C4-2B (cell line): ENCODE measurements at regions not wholly inside any gene's neighbourhood (a gene's known extent, or its start where the extent isn't known, plus 50 kb on each side); places are given as distances from the start of the nearest gene placed in this dataset.

Source experiments
- H3K27ac ChIP-seq: fragments of 450-650 bp; 2 replicates; pipeline ENCODE4 v1.5.1; 2017
- CTCF ChIP-seq: fragments of 450-650 bp; conservative IDR thresholded peaks from 2 replicates; pipeline ENCODE4 v1.5.1; 2017; ENCODE audit warnings: mild to moderate bottlenecking
- ZFX ChIP-seq: fragments of 450-650 bp; IDR thresholded peaks from 2 replicates; pipeline ENCODE4 v1.6.1; 2017

- H3K27ac ChIP-seq: no peak overlapping the region
These were observed 464.6 kb downstream of the PCNX1 start for GRCh38 chr14:71371711-71372396.

GRCh38 chr14:71372411-71372838 is 465.2 kb downstream of the PCNX1 start:
- no peak for TF ChIP-seq ZFX
- TF ChIP-seq CTCF: no peak
- no peak overlapping the region for H3K27ac ChIP-seq

More at GRCh38 chr14:71371711-71372396, 464.6 kb downstream of the PCNX1 start:
- no peak for TF ChIP-seq ZFX
- TF ChIP-seq CTCF: no peak

GRCh38 chr14:71373773-71374172 is 466.5 kb downstream of the PCNX1 start:
- H3K27ac ChIP-seq: no peak overlapping the region
- no peak for TF ChIP-seq ZFX
- no peak for TF ChIP-seq CTCF

- H3K27ac ChIP-seq: no peak overlapping the region
- TF ChIP-seq CTCF (no peak), ZFX (no peak)
These were observed 467.7 kb downstream of the PCNX1 start for GRCh38 chr14:71374989-71375388.

GRCh38 chr14:71377099-71377498 is 469.8 kb downstream of the PCNX1 start:
- TF ChIP-seq ZFX (no peak), CTCF (no peak)
- H3K27ac ChIP-seq: no peak overlapping the region

- no peak for TF ChIP-seq CTCF
- no peak for TF ChIP-seq ZFX
- no peak overlapping the region for H3K27ac ChIP-seq
These were observed 473.0 kb downstream of the PCNX1 start for GRCh38 chr14:71380271-71380670.

- TF ChIP-seq CTCF (no peak), ZFX (no peak)
- no peak overlapping the region for H3K27ac ChIP-seq
These were observed 474.6 kb downstream of the PCNX1 start for GRCh38 chr14:71381814-71382213.
